Thyroid gland (tissue), 4 donors: ENCODE measurements at regions not wholly inside any gene's neighbourhood (a gene's known extent, or its start where the extent isn't known, plus 50 kb on each side); places are given as distances from the start of the nearest gene placed in this dataset.

ENCODE experiments used
- DNase-seq, 2 donors: peaks; one replicate each; pipeline ENCODE4 v3.0.0-alpha.2; 2019
- H3K27ac ChIP-seq, 3 donors: fragments of 200-600 bp; sonication (generic); 1 replicate in 2 of 3; 2 replicates in 1 of 3; pipeline ENCODE4 v1.5.1; 2016 to 2019; ENCODE audit warnings: mild to moderate bottlenecking in 1 of 3, moderate library complexity in 1 of 3
- H3K27me3 ChIP-seq: fragments of 200-600 bp; sonication (generic); one replicate; pipeline ENCODE4 v1.5.1; 2019
- H3K36me3 ChIP-seq, 2 donors: fragments of 200-600 bp; sonication (generic); one replicate each; pipeline ENCODE4 v1.5.1; 2016 to 2019
- H3K4me1 ChIP-seq, 2 donors: fragments of 200-600 bp; sonication (generic); one replicate each; pipeline ENCODE4 v1.5.1; 2017 to 2019
- H3K4me3 ChIP-seq, 3 donors: fragments of 200-600 bp; sonication (generic); replicated peaks in 1 of 3; 1 replicate in 2 of 3; 2 replicates in 1 of 3; pipeline ENCODE4 v1.5.1; 2016; ENCODE audit warnings: mild to moderate bottlenecking in 1 of 3
- H3K9me3 ChIP-seq: fragments of 200-600 bp; sonication (generic); one replicate; pipeline ENCODE4 v1.5.1; 2017
- CTCF ChIP-seq, 6 experiments: fragments of 200-600 bp in 3 of 6; fragments of 450-650 bp in 3 of 6; sonication (generic) in 3 of 6; IDR thresholded peaks; one replicate each; pipeline ENCODE4 v1.5.1; 2016 to 2019; ENCODE audit warnings: antibody characterized with exemption in 6 of 6, mild to moderate bottlenecking in 2 of 6, inconsistent platforms in 1 of 6, moderate library complexity in 1 of 6
- POLR2A ChIP-seq, 2 donors: fragments of 450-650 bp; IDR thresholded peaks; one replicate each; pipeline ENCODE4 v1.6.1; 2017; ENCODE audit warnings: antibody characterized with exemption in 2 of 2, mild to moderate bottlenecking in 2 of 2, moderate library complexity in 1 of 2
- WGBS, 2 donors: methylation state at CpG; one replicate each; pipeline ENCODE4 v1.1.5; 2017; 5-methylcytosine and 5-hydroxymethylcytosine counted together
- intact Hi-C: fragments of 100-400 bp; cut with DNase I; formaldehyde crosslinking; loops from one replicate; pipeline ENCODE4 v1.15.1; 2023

GRCh38 chr2:53437371-53437770, 330.2 kb upstream of the CHAC2 start:
- 86 to 91% methylated on average over 2 of the region's 2 CpGs for WGBS, 2 donors
- Histone ChIP-seq H3K4me3 (no peak overlapping the region), H3K27ac (no peak overlapping the region), H3K36me3 (no peaks in the 10 kb centered on the region), H3K4me1 (no peaks in the 10 kb centered on the region), H3K9me3 (no peaks in the 10 kb centered on the region), H3K27me3 (no peaks in the 10 kb centered on the region)
- intact Hi-C loops = no loop called here
- TF ChIP-seq POLR2A (IDR thresholded peaks at IDR 0.05) (no peak), CTCF (IDR thresholded peaks at IDR 0.05) (no peak)
- DNase-seq = no peak

GRCh38 chr2:53436882-53437281, 330.7 kb upstream of the CHAC2 start:
- Histone ChIP-seq H3K9me3 (no peaks in the 10 kb centered on the region), H3K27ac (no peak overlapping the region), H3K36me3 (no peaks in the 10 kb centered on the region), H3K4me3 (no peak overlapping the region), H3K27me3 (no peaks in the 10 kb centered on the region), H3K4me1 (no peaks in the 10 kb centered on the region)
- intact Hi-C loops = no loop called here
- no peak for DNase-seq
- TF ChIP-seq POLR2A (IDR thresholded peaks at IDR 0.05) (no peak), CTCF (IDR thresholded peaks at IDR 0.05) (no peak)
- WGBS, 2 donors = 94 to 96% methylated on average over 4 of the region's 4 CpGs

GRCh38 chr2:53435610-53436009, 332.0 kb upstream of the CHAC2 start:
- Histone ChIP-seq H3K4me3 (no peak overlapping the region), H3K4me1 (no peaks in the 10 kb centered on the region), H3K9me3 (no peaks in the 10 kb centered on the region), H3K36me3 (no peaks in the 10 kb centered on the region), H3K27ac (no peak overlapping the region), H3K27me3 (no peaks in the 10 kb centered on the region)
- 79 to 83% methylated on average over 2 of the region's 2 CpGs for WGBS, 2 donors
- TF ChIP-seq POLR2A (IDR thresholded peaks at IDR 0.05) = no peak
- intact Hi-C loops = no loop called here
- no peak for DNase-seq

- Histone ChIP-seq H3K4me3 (no peak overlapping the region), H3K27ac (no peak overlapping the region)
- intact Hi-C loops = no loop called here
Measured at GRCh38 chr2:53434466-53434865, 333.1 kb upstream of the CHAC2 start.

GRCh38 chr2:53432936-53433335, 334.7 kb upstream of the CHAC2 start:
- WGBS, 2 donors = 87 to 91% methylated on average over 3 of the region's 3 CpGs
- intact Hi-C loops = no loop called here
- Histone ChIP-seq H3K4me1 (no peaks in the 10 kb centered on the region), H3K27me3 (no peaks in the 10 kb centered on the region), H3K9me3 (no peaks in the 10 kb centered on the region), H3K27ac (no peak overlapping the region), H3K36me3 (no peaks in the 10 kb centered on the region), H3K4me3 (no peak overlapping the region)
- TF ChIP-seq CTCF (IDR thresholded peaks at IDR 0.05) (no peak), POLR2A (IDR thresholded peaks at IDR 0.05) (no peak)
- no peak for DNase-seq

More at GRCh38 chr2:53434466-53434865, 333.1 kb upstream of the CHAC2 start:
- TF ChIP-seq POLR2A (IDR thresholded peaks at IDR 0.05) = no peak
- TF ChIP-seq CTCF (IDR thresholded peaks at IDR 0.05) = no peak
- Histone ChIP-seq H3K36me3 (no peaks in the 10 kb centered on the region), H3K27me3 (no peaks in the 10 kb centered on the region), H3K4me1 (no peaks in the 10 kb centered on the region), H3K9me3 (no peaks in the 10 kb centered on the region)
- no peak for DNase-seq
- 83 to 86% methylated on average over 1 of the region's 1 CpG for WGBS, 2 donors

- Histone ChIP-seq H3K36me3 (no peaks in the 10 kb centered on the region), H3K4me3 (no peak overlapping the region), H3K27me3 (no peaks in the 10 kb centered on the region), H3K9me3 (no peaks in the 10 kb centered on the region), H3K27ac (no peak overlapping the region), H3K4me1 (no peaks in the 10 kb centered on the region)
- TF ChIP-seq CTCF (IDR thresholded peaks at IDR 0.05) (no peak), POLR2A (IDR thresholded peaks at IDR 0.05) (no peak)
- DNase-seq = no peak
- intact Hi-C loops = no loop called here
- WGBS, 2 donors = 79 to 83% methylated on average over 2 of the region's 2 CpGs
Measured at GRCh38 chr2:53429901-53430300, 337.7 kb upstream of the CHAC2 start.
